Panc1 (cell line): ENCODE measurements at regions not wholly inside any gene's neighbourhood (a gene's known extent, or its start where the extent isn't known, plus 50 kb on each side); places are given as distances from the start of the nearest gene placed in this dataset.

ENCODE experiments used
- ATAC-seq: fragments of 200-7000 bp; cut with Tn5 transposase; 2 replicates; pipeline ENCODE4 v1.9.1; 2020; ENCODE audit warnings: mild to moderate bottlenecking, moderate library complexity
- BruUV-seq: library from RNA; stranded (reverse); fragments of 400-500 nt; replicated peaks from 2 replicates; lab custom pipeline; 2021; lab: Mats Ljungman, UMichigan
- CTCF ChIA-PET: fragments of 300-600 bp; sonication (Branson Sonifier 250); formaldehyde crosslinking; loops from one replicate; lab custom pipeline; 2022; ENCODE audit warnings: antibody characterized with exemption; lab: Charles Lee
- POLR2A ChIA-PET: fragments of 300-600 bp; sonication (Branson Sonifier 250); formaldehyde crosslinking; loops from one replicate; lab custom pipeline; 2022; ENCODE audit warnings: antibody characterized with exemption; lab: Charles Lee
- DNase-seq: peaks from one replicate; pipeline ENCODE4 v3.0.0-alpha.2; 2010; ENCODE audit warnings: low read depth, low spot score
- H3K27ac ChIP-seq: 2 replicates; pipeline ENCODE4 v1.5.1; 2011; ENCODE audit warnings: mild to moderate bottlenecking, low read length, inconsistent platforms
- H3K27me3 ChIP-seq: fragments of 200-500 bp; sonication (Bioruptor generic); 2 replicates; pipeline ENCODE4 v1.6.0; 2014; ENCODE audit warnings: low read length, inconsistent platforms; ENCODE audit not compliant: control insufficient read depth, insufficient read depth
- H3K36me3 ChIP-seq: fragments of 200-500 bp; sonication (Bioruptor generic); 2 replicates; pipeline ENCODE4 v1.5.1; 2014; ENCODE audit warnings: inconsistent platforms, mild to moderate bottlenecking, low read length, moderate library complexity; ENCODE audit not compliant: control insufficient read depth, insufficient read depth
- H3K4me1 ChIP-seq: 2 replicates; pipeline ENCODE4 v1.5.1; 2011; ENCODE audit warnings: inconsistent platforms, mild to moderate bottlenecking, low read length, moderate library complexity; ENCODE audit not compliant: control insufficient read depth, insufficient read depth
- H3K4me3 ChIP-seq, 2 experiments: 2 replicates each; pipeline ENCODE4 v1.5.1; 2011 to 2012; ENCODE audit warnings: low read depth in 2 of 2, low read length in 2 of 2, mild to moderate bottlenecking in 2 of 2, inconsistent platforms in 1 of 2, moderate library complexity in 1 of 2
- H3K9me3 ChIP-seq: fragments of 200-500 bp; sonication (Bioruptor generic); 2 replicates; pipeline ENCODE4 v1.5.1; 2014; ENCODE audit warnings: low read depth, mild to moderate bottlenecking, inconsistent platforms, low read length, moderate library complexity; ENCODE audit not compliant: control insufficient read depth, insufficient read depth
- POLR2AphosphoS5 ChIP-seq: IDR thresholded peaks from 2 replicates; pipeline ENCODE4 v1.6.1; 2012; ENCODE audit warnings: mild to moderate bottlenecking, low read depth, low read length, moderate library complexity
- SIN3A ChIP-seq: IDR thresholded peaks from 2 replicates; pipeline ENCODE4 v1.6.1; 2012; ENCODE audit warnings: low read depth, mild to moderate bottlenecking, low read length, moderate library complexity, borderline replicate concordance; ENCODE audit not compliant: insufficient read depth
- TCF7L2 ChIP-seq: IDR thresholded peaks from 2 replicates; pipeline ENCODE4 v1.6.1; 2011; ENCODE audit warnings: mild to moderate bottlenecking, low read depth, low read length, inconsistent platforms
- in situ Hi-C: cut with HindIII; loops from 2 replicates; pipeline ENCODE4 v1.10.0; 2016; ENCODE audit warnings: low sequenced_read_pairs, low pct_unique_long_range_greater_than_20kb
- intact Hi-C: fragments of 100-400 bp; cut with micrococcal nuclease; formaldehyde crosslinking; loops from one replicate; pipeline ENCODE4 v1.10.0; 2022; ENCODE audit not compliant: unreplicated experiment
- TF ChIP-seq, protein P1 (sequence below), 2 experiments: IDR thresholded peaks; 2 replicates each; pipeline ENCODE4 v1.6.1; 2011 to 2012; ENCODE audit warnings: low read depth in 2 of 2, control low read depth in 1 of 2, low read length in 1 of 2, mild to moderate bottlenecking in 1 of 2, moderate library complexity in 1 of 2; ENCODE audit not compliant: insufficient read depth in 1 of 2
- TF ChIP-seq, protein P2 (sequence below): fragments of 450-650 bp; IDR thresholded peaks from 2 replicates; pipeline ENCODE4 v1.5.1; 2017; ENCODE audit warnings: mild to moderate bottlenecking

DNA sequence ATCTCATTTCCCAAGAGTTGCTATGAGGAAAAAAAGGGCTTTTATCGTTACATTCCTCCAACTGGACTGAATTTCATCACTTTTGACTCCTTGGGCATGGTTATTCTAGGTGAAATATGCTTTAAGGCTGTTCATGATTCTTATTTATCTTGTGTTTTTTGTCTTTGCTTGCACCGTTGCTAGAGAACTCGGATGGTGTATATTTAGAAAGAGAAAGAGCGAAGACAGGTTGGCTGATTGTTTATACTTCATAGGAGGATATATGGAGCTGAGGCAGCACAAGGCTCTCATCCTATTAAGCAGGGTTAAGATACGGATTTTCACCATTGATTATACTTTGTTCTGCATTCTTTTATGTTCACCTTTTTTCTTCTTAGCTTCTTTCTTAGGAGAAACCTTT lies 94.9 kb upstream of the GEMIN8 start:
- H3K9me3 ChIP-seq, result no peaks in the 10 kb centered on the region
- intact Hi-C loops, result no loop called here
- ATAC-seq (no peak), DNase-seq (no peak)
- ChIA-PET POLR2A (no interaction called here), CTCF (no interaction called here)
- in situ Hi-C loops, result no loop called here
- no peaks in the 10 kb centered on the region for H3K36me3 ChIP-seq
- no peak overlapping the region for H3K4me3 ChIP-seq
- no peaks in the 10 kb centered on the region for H3K27me3 ChIP-seq
- TF ChIP-seq, protein P1, sequence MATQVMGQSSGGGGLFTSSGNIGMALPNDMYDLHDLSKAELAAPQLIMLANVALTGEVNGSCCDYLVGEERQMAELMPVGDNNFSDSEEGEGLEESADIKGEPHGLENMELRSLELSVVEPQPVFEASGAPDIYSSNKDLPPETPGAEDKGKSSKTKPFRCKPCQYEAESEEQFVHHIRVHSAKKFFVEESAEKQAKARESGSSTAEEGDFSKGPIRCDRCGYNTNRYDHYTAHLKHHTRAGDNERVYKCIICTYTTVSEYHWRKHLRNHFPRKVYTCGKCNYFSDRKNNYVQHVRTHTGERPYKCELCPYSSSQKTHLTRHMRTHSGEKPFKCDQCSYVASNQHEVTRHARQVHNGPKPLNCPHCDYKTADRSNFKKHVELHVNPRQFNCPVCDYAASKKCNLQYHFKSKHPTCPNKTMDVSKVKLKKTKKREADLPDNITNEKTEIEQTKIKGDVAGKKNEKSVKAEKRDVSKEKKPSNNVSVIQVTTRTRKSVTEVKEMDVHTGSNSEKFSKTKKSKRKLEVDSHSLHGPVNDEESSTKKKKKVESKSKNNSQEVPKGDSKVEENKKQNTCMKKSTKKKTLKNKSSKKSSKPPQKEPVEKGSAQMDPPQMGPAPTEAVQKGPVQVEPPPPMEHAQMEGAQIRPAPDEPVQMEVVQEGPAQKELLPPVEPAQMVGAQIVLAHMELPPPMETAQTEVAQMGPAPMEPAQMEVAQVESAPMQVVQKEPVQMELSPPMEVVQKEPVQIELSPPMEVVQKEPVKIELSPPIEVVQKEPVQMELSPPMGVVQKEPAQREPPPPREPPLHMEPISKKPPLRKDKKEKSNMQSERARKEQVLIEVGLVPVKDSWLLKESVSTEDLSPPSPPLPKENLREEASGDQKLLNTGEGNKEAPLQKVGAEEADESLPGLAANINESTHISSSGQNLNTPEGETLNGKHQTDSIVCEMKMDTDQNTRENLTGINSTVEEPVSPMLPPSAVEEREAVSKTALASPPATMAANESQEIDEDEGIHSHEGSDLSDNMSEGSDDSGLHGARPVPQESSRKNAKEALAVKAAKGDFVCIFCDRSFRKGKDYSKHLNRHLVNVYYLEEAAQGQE (IDR thresholded peaks at IDR 0.05; ENCODE audit: insufficient read depth in 1 of 2, low read depth in 2 of 2, low read length in 1 of 2), result no peak
- TF ChIP-seq TCF7L2 (no peak), SIN3A (no peak), POLR2AphosphoS5 (no peak)
- TF ChIP-seq, protein P2, sequence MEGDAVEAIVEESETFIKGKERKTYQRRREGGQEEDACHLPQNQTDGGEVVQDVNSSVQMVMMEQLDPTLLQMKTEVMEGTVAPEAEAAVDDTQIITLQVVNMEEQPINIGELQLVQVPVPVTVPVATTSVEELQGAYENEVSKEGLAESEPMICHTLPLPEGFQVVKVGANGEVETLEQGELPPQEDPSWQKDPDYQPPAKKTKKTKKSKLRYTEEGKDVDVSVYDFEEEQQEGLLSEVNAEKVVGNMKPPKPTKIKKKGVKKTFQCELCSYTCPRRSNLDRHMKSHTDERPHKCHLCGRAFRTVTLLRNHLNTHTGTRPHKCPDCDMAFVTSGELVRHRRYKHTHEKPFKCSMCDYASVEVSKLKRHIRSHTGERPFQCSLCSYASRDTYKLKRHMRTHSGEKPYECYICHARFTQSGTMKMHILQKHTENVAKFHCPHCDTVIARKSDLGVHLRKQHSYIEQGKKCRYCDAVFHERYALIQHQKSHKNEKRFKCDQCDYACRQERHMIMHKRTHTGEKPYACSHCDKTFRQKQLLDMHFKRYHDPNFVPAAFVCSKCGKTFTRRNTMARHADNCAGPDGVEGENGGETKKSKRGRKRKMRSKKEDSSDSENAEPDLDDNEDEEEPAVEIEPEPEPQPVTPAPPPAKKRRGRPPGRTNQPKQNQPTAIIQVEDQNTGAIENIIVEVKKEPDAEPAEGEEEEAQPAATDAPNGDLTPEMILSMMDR, result no peak
- no TSS peak for BruUV-seq
- H3K4me1 ChIP-seq, result no peaks in the 10 kb centered on the region
- H3K27ac ChIP-seq, result no peak overlapping the region

DNA sequence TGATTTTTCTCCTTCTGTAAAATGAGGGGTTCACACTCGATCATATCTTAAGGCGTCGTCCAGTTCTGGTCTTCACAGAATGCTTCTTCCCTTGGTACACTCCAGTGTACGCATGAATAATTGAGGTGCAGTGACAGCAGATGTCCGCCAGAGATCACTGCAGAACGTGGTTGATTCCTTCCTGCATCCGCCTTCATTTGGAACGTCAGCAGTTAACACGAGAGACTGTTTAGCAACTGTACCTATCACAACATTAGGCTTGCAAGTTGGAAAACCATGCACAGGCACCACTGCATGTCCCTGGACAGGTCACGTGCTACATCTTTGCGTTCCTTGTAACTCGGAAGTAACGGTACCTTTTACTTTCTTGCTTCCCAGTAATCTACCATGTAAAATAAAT lies 66.0 kb upstream of the GEMIN8 start:
- H3K27me3 ChIP-seq, result no peaks in the 10 kb centered on the region
- no peak overlapping the region for H3K4me3 ChIP-seq
- no peaks in the 10 kb centered on the region for H3K4me1 ChIP-seq
- ATAC-seq, result no peak
- intact Hi-C loops, result no loop called here
- TF ChIP-seq, protein P1 (IDR thresholded peaks at IDR 0.05; ENCODE audit: insufficient read depth in 1 of 2, low read depth in 2 of 2, low read length in 1 of 2), result no peak
- TF ChIP-seq, protein P2, result peak; percentile 58
- ChIA-PET POLR2A (no interaction called here), CTCF (no interaction called here)
- BruUV-seq, result no TSS peak
- DNase-seq, result peak; percentile 20
- in situ Hi-C loops, result no loop called here
- no peaks in the 10 kb centered on the region for H3K36me3 ChIP-seq
- no peaks in the 10 kb centered on the region for H3K9me3 ChIP-seq
- H3K27ac ChIP-seq, result no peak overlapping the region
